H1 (cell line): ENCODE measurements at regions not wholly inside any gene's neighbourhood (a gene's known extent, or its start where the extent isn't known, plus 50 kb on each side); places are given as distances from the start of the nearest gene placed in this dataset.
A peak's percentile ranks its signal among the peaks of the same experiment; 100 is the strongest.

Experiments used
- CTCF ChIA-PET: fragments of 300-600 bp; sonication (Branson Sonifier 250); formaldehyde crosslinking; loops from one replicate; lab custom pipeline; 2021; ENCODE audit not compliant: partially characterized antibody; lab: Charles Lee
- POLR2A ChIA-PET: fragments of 300-600 bp; sonication (Branson Sonifier 250); formaldehyde crosslinking; loops from one replicate; lab custom pipeline; 2021; ENCODE audit warnings: inconsistent platforms; ENCODE audit not compliant: partially characterized antibody; lab: Charles Lee
- DNase-seq, 2 experiments: peaks; one replicate each; pipeline versions ENCODE4 v3.0.0 to v3.0.0-alpha.2; 2010 to 2022; ENCODE audit warnings: low spot score in 2 of 2, low read depth in 1 of 2, mixed read lengths in 1 of 2
- FAIRE-seq: peaks from 2 replicates; lab custom pipeline; 2011; peaks lifted over from hg19 to GRCh38; lab: Jason Lieb, UNC
- H2AFZ ChIP-seq: 2 replicates; pipeline ENCODE4 v1.8.1; 2012; ENCODE audit warnings: low read length, inconsistent platforms
- H2AK5ac ChIP-seq: 2 replicates; pipeline ENCODE4 v1.6.1; 2013; ENCODE audit warnings: low read depth, low read length
- H2BK120ac ChIP-seq: replicated peaks from 2 replicates; pipeline ENCODE3; 2013; ENCODE audit warnings: low read depth, low read length, inconsistent platforms
- H2BK12ac ChIP-seq: 2 replicates; pipeline ENCODE4 v1.6.1; 2013; ENCODE audit warnings: low read depth, low read length
- H2BK15ac ChIP-seq: 2 replicates; pipeline ENCODE4 v1.6.1; 2013; ENCODE audit warnings: low read length
- H2BK20ac ChIP-seq: 2 replicates; pipeline ENCODE4 v1.6.1; 2013; ENCODE audit warnings: low read length
- H2BK5ac ChIP-seq: 2 replicates; pipeline ENCODE4 v1.6.1; 2013; ENCODE audit warnings: low read depth, low read length
- H3K14ac ChIP-seq: 2 replicates; pipeline ENCODE4 v1.6.1; 2013; ENCODE audit warnings: inconsistent platforms; ENCODE audit not compliant: insufficient read length
- H3K18ac ChIP-seq: 2 replicates; pipeline ENCODE4 v1.6.1; 2013; ENCODE audit warnings: low read length; ENCODE audit errors: extremely low read depth
- H3K23ac ChIP-seq: 2 replicates; pipeline ENCODE4 v1.6.1; 2013; ENCODE audit warnings: inconsistent platforms; ENCODE audit not compliant: insufficient read length
- H3K23me2 ChIP-seq: 2 replicates; pipeline ENCODE4 v1.6.1; 2013; ENCODE audit warnings: low read depth, low read length
- H3K27ac ChIP-seq: 2 replicates; pipeline ENCODE4 v1.6.1; 2011; ENCODE audit warnings: low read depth, low read length, inconsistent platforms
- H3K27me3 ChIP-seq, 4 experiments: replicated peaks in 1 of 4; 1 replicate in 1 of 4; 2 replicates in 3 of 4; pipeline versions ENCODE4 v1.6.1 to v1.8.1; 2011 to 2013; ENCODE audit warnings: low read length in 3 of 4, mild to moderate bottlenecking in 3 of 4, inconsistent platforms in 2 of 4, mixed read lengths in 2 of 4, moderate library complexity in 1 of 4; ENCODE audit not compliant: control insufficient read depth in 3 of 4, insufficient read depth in 3 of 4; ENCODE audit errors: extremely low read depth in 1 of 4
- H3K36me3 ChIP-seq, 4 experiments: 2 replicates each; pipeline versions ENCODE4 v1.6.1 to v1.8.1; 2011 to 2013; ENCODE audit warnings: mild to moderate bottlenecking in 4 of 4, low read length in 3 of 4, moderate library complexity in 2 of 4, control low read depth in 1 of 4, inconsistent platforms in 1 of 4; ENCODE audit not compliant: insufficient read depth in 4 of 4, control insufficient read depth in 2 of 4
- H3K4ac ChIP-seq: replicated peaks from 2 replicates; pipeline ENCODE3; 2013; ENCODE audit warnings: low read length, low read depth, mixed read lengths, inconsistent platforms; ENCODE audit not compliant: insufficient read length
- H3K4me1 ChIP-seq, 4 experiments: replicated peaks in 1 of 4; 1 replicate in 1 of 4; 2 replicates in 3 of 4; pipeline versions ENCODE4 v1.6.1 to v1.8.1; 2011 to 2013; ENCODE audit warnings: low read length in 3 of 4, inconsistent platforms in 2 of 4, mixed read lengths in 1 of 4; ENCODE audit not compliant: insufficient read depth in 4 of 4, control insufficient read depth in 3 of 4
- H3K4me2 ChIP-seq, 2 experiments: 2 replicates each; pipeline versions ENCODE4 v1.6.1 to v1.8.1; 2011 to 2013; ENCODE audit warnings: low read depth in 2 of 2, low read length in 2 of 2, control low read depth in 1 of 2, inconsistent platforms in 1 of 2, mild to moderate bottlenecking in 1 of 2; ENCODE audit not compliant: insufficient read depth in 1 of 2
- H3K4me3 ChIP-seq, 4 experiments: fragments of 200-600, 300-600 bp in 1 of 4; sonication (generic), shearing (Covaris generic), sonication (Bioruptor Twin) in 1 of 4; 2 replicates each; pipeline versions ENCODE4 v1.5.1 to v1.8.1; 2011 to 2016; ENCODE audit warnings: low read length in 4 of 4, low read depth in 3 of 4, control low read depth in 2 of 4, inconsistent platforms in 2 of 4, mild to moderate bottlenecking in 2 of 4, mixed read lengths in 1 of 4, moderate library complexity in 1 of 4; ENCODE audit not compliant: insufficient read depth in 2 of 4; ENCODE audit errors: extremely low read depth in 1 of 4
- H3K56ac ChIP-seq: replicated peaks from 2 replicates; pipeline ENCODE3; 2013; ENCODE audit warnings: low read depth, mild to moderate bottlenecking, mixed read lengths, low read length, inconsistent platforms; ENCODE audit not compliant: insufficient read length
- H3K79me1 ChIP-seq: 2 replicates; pipeline ENCODE4 v1.6.1; 2013; ENCODE audit warnings: low read depth, low read length, control low read depth
- H3K79me2 ChIP-seq, 2 experiments: 2 replicates each; pipeline versions ENCODE4 v1.6.1 to v1.8.1; 2012 to 2013; ENCODE audit warnings: low read length in 2 of 2, mild to moderate bottlenecking in 2 of 2, inconsistent platforms in 1 of 2; ENCODE audit not compliant: insufficient read depth in 2 of 2, control insufficient read depth in 1 of 2
- H3K9ac ChIP-seq, 4 experiments: replicated peaks in 1 of 4; 1 replicate in 1 of 4; 2 replicates in 3 of 4; pipeline versions ENCODE4 v1.6.1 to v1.8.1; 2011 to 2013; ENCODE audit warnings: low read depth in 3 of 4, low read length in 3 of 4, control low read depth in 2 of 4, mild to moderate bottlenecking in 2 of 4, moderate library complexity in 2 of 4, inconsistent platforms in 1 of 4; ENCODE audit errors: extremely low read depth in 1 of 4
- H3K9me3 ChIP-seq, 2 experiments: 2 replicates each; pipeline versions ENCODE4 v1.6.1 to v1.8.1; 2012 to 2013; ENCODE audit warnings: mild to moderate bottlenecking in 2 of 2, moderate library complexity in 2 of 2, control low read depth in 1 of 2, inconsistent platforms in 1 of 2, low read depth in 1 of 2, low read length in 1 of 2, mixed read lengths in 1 of 2; ENCODE audit not compliant: insufficient read depth in 2 of 2
- H4K20me1 ChIP-seq, 2 experiments: replicated peaks in 1 of 2; 2 replicates each; pipeline versions ENCODE3 to v1.8.1; 2011 to 2013; ENCODE audit warnings: inconsistent platforms in 2 of 2, low read length in 2 of 2, mild to moderate bottlenecking in 1 of 2; ENCODE audit not compliant: insufficient read depth in 2 of 2, control insufficient read depth in 1 of 2
- H4K5ac ChIP-seq: 2 replicates; pipeline ENCODE4 v1.6.1; 2013; ENCODE audit warnings: low read length, low read depth, mixed read lengths, inconsistent platforms; ENCODE audit not compliant: insufficient read length
- H4K8ac ChIP-seq: 2 replicates; pipeline ENCODE4 v1.8.0; 2013; ENCODE audit warnings: mild to moderate bottlenecking, moderate library complexity, low read length, inconsistent platforms; ENCODE audit not compliant: insufficient read depth; ENCODE audit errors: extremely low read depth
- H4K91ac ChIP-seq: replicated peaks from 2 replicates; pipeline ENCODE3; 2013; ENCODE audit warnings: low read length, mixed read lengths, inconsistent platforms; ENCODE audit not compliant: insufficient read length
- HDAC6 ChIP-seq: IDR thresholded peaks from one replicate; pipeline ENCODE4 v1.7.1; 2012; ENCODE audit warnings: low read depth, mild to moderate bottlenecking, inconsistent platforms, low read length, moderate library complexity
- KDM4A ChIP-seq: IDR thresholded peaks from one replicate; pipeline ENCODE4 v1.7.1; 2012; ENCODE audit warnings: low read depth, mild to moderate bottlenecking, moderate library complexity, low read length, inconsistent platforms; ENCODE audit not compliant: severe bottlenecking
- PHF8 ChIP-seq: fragments of 200-600 bp; sonication (generic); conservative IDR thresholded peaks from 2 replicates; pipeline ENCODE4 v1.7.1; 2012; ENCODE audit warnings: low read depth, mild to moderate bottlenecking, inconsistent platforms, low read length, moderate library complexity
- SP1 ChIP-seq: IDR thresholded peaks from 2 replicates; pipeline ENCODE4 v1.6.1; 2011; ENCODE audit warnings: low read depth, low read length
- TAF1 ChIP-seq: IDR thresholded peaks from 2 replicates; pipeline ENCODE4 v1.6.1; 2011; ENCODE audit warnings: mild to moderate bottlenecking, low read depth, low read length
- WGBS, 2 experiments: shearing (Covaris generic) in 1 of 2; methylation state at CpG; one replicate each; pipeline versions ENCODE4 v1.1.6 to v1.1.7; 2013 to 2015; ENCODE audit warnings: low lambda C conversion rate in 2 of 2, mixed read lengths in 2 of 2, inconsistent platforms in 1 of 2, low coverage in 1 of 2, missing lambda C conversion rate in 1 of 2; ENCODE audit not compliant: insufficient replicate concordance in 2 of 2, insufficient coverage in 1 of 2, insufficient read length in 1 of 2; ENCODE audit errors: extremely low coverage in 1 of 2, missing lambda C conversion rate in 1 of 2; 5-methylcytosine and 5-hydroxymethylcytosine counted together

DNA sequence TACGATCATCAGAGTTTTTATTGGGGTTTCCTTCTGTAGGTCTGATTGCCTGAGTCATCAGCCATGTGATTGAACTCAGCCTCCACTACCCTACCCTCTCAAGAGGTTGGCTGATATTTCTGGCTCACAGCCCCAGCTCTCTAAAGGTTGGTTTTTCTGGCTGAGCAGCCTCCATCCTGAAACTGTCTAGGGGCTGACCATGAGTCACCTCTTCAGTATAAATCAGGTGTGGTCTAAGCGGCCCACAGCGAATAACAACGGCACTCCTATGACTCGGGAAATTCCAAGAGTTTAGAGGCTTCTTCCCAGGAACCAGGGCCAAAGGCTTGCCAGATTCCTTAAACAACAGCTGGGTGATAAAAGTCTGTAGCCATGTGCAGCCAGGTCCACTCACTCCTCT is 115.5 kb downstream of the SOD2 start:
- peak in 1 of 2 experiments; percentile 7 for DNase-seq

More for the DNA sequence above, 115.5 kb downstream of the SOD2 start:
- Histone ChIP-seq H3K27me3 (no peaks in the 10 kb centered on the region), H3K9ac (no peak overlapping the region), H4K8ac (no peak overlapping the region), H3K79me2 (no peaks in the 10 kb centered on the region), H3K18ac (no peak overlapping the region), H2AFZ (no peak overlapping the region), H3K79me1 (no peaks in the 10 kb centered on the region), H2BK15ac (no peak overlapping the region), H4K5ac (no peak overlapping the region), H3K27ac (no peak overlapping the region), H3K4me2 (no peak overlapping the region), H3K56ac (no peak overlapping the region), H2AK5ac (no peak overlapping the region), H4K91ac (no peak overlapping the region), H3K9me3 (peaks cover 66 to 87% of the 10 kb centered on the region in 2 experiments), H3K23me2 (no peaks in the 10 kb centered on the region), H3K4me3 (no peak overlapping the region), H2BK5ac (no peak overlapping the region), H3K4me1 (no peaks in the 10 kb centered on the region), H2BK20ac (no peak overlapping the region), H2BK120ac (no peak overlapping the region), H3K23ac (no peak overlapping the region), H3K36me3 (no peaks in the 10 kb centered on the region), H3K4ac (no peak overlapping the region), H4K20me1 (no peaks in the 10 kb centered on the region), H3K14ac (no peak overlapping the region), H2BK12ac (no peak overlapping the region; the same call in 1 of the 2 replicates)
- WGBS, 2 experiments = 92% methylated on average over 5 of the region's 5 CpGs; no CpG with 5 or more reads in 1 of the 2 experiments
- no peak for FAIRE-seq
- POLR2A ChIA-PET = no interaction called here
- CTCF ChIA-PET = no interaction called here
- TF ChIP-seq KDM4A (no peak), TAF1 (no peak), PHF8 (no peak), HDAC6 (no peak), SP1 (no peak)
